T-helper 2 cell treated with Interferon-gamma antibody and Interleukin-4, amounts not matched to agents 5 μg/mL and 100 μg/mL, for 36 hours (primary cell): ENCODE measurements at regions not wholly inside any gene's neighbourhood (a gene's known extent, or its start where the extent isn't known, plus 50 kb on each side); places are given as distances from the start of the nearest gene placed in this dataset.

Source experiments
- DNase-seq: peaks from one replicate; pipeline ENCODE4 v3.0.0; 2021; ENCODE audit warnings: low spot score
- H3K27ac Mint-ChIP-seq: one replicate; pipeline ENCODE4 v1.8.0; 2021; ENCODE audit warnings: mild to moderate bottlenecking, mixed read lengths
- H3K27me3 Mint-ChIP-seq: one replicate; pipeline ENCODE4 v1.8.0; 2021; ENCODE audit warnings: low read depth, mixed read lengths
- H3K36me3 Mint-ChIP-seq: one replicate; pipeline ENCODE4 v1.8.0; 2021; ENCODE audit warnings: low read depth, mixed read lengths
- H3K4me1 Mint-ChIP-seq: one replicate; pipeline ENCODE4 v1.8.0; 2021; ENCODE audit warnings: low read depth, mixed read lengths
- H3K4me3 Mint-ChIP-seq: one replicate; pipeline ENCODE4 v1.8.0; 2022; ENCODE audit warnings: mild to moderate bottlenecking, moderate library complexity, mixed read lengths
- H3K9me3 Mint-ChIP-seq: one replicate; pipeline ENCODE4 v1.8.0; 2021; ENCODE audit warnings: mixed read lengths

DNA sequence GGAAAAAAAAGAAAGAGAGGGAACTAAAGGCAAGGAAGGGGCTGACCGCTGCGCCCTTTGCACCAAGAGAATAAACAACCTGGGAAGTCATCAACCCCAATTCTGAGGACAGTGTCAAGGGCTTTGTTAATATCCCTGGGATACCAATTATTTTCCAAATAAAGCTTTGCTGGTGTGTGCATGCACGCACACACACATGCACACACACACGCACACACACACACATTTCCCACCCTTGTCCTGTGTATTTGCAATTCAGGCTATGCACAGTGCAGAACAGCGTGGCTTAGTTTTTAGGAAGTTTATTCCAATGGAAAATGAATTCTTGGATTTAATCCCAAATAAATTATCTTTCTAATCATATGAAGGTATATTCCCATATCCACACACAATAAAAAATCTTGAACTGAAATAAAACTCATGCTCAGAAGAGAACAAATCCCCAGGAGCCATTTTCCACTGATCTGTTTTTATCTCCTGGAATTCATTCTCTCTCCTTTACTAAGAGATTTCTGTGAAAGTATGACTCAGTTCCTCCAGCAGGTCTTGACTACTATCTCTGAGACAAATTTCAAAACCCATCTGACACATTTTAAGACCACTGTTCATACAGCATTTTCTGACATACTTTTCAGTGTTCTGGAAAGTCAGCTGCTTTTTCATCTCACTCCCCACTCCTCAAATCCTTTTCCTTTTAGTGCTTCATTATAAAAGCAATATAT lies 334.4 kb upstream of the ATP2B1 start:
- Mint-ChIP-seq H3K4me1 (peaks cover 10% of the 10 kb centered on the region), H3K27ac (no peak overlapping the region)
- DNase-seq = no peak

DNA sequence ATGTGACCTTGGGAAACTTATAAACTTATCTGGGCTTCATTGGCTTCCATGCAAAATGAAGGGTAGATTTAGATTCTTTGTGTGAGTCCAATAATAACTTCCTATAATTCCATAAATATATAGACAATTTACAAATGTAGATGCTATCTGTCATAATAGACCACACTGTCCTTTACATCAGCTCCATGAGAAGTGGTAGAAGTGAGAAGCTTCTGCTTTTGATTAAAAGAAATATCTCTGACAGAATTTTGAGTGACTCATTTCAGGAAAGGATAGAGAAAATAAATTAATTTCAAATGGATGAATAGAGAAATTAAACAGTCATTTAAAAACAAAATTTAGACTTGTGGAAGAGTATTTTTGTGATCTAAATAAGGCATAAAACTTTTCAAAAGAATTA lies 329.7 kb upstream of the ATP2B1 start:
- no peak for DNase-seq
- no peak overlapping the region for H3K27ac Mint-ChIP-seq
- H3K4me1 Mint-ChIP-seq = peaks cover 12% of the 10 kb centered on the region
- H3K4me3 Mint-ChIP-seq = no peak overlapping the region
- H3K9me3 Mint-ChIP-seq = peaks cover 14% of the 10 kb centered on the region
- no peaks in the 10 kb centered on the region for H3K36me3 Mint-ChIP-seq
- no peaks in the 10 kb centered on the region for H3K27me3 Mint-ChIP-seq

More for the DNA sequence above, 334.4 kb upstream of the ATP2B1 start:
- H3K27me3 Mint-ChIP-seq = no peaks in the 10 kb centered on the region
- H3K4me3 Mint-ChIP-seq = no peak overlapping the region
- H3K9me3 Mint-ChIP-seq = no peaks in the 10 kb centered on the region
- no peaks in the 10 kb centered on the region for H3K36me3 Mint-ChIP-seq

DNA sequence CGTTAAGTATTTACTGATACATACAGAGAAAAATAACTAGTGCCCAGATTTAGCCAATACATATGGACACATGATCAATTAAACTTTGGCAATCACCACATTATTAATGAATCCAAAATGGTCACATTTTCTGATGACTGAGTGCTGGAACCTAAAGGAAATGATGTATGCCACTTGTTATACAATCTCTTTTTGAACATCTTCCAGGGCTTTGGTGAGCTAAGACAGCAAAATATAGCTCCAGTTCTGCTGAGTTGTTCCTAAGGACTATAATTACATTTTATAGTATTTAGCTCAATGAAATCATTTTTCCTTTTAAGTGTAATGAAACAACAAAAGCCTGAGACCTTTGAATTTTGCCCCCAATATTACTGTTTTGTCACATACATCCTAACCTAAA lies 329.1 kb upstream of the ATP2B1 start:
- no peak for DNase-seq
- no peaks in the 10 kb centered on the region for H3K36me3 Mint-ChIP-seq
- H3K4me1 Mint-ChIP-seq = peaks cover 10% of the 10 kb centered on the region
- H3K4me3 Mint-ChIP-seq = no peak overlapping the region
- H3K9me3 Mint-ChIP-seq = peaks cover 14% of the 10 kb centered on the region
- no peak overlapping the region for H3K27ac Mint-ChIP-seq
- no peaks in the 10 kb centered on the region for H3K27me3 Mint-ChIP-seq

DNA sequence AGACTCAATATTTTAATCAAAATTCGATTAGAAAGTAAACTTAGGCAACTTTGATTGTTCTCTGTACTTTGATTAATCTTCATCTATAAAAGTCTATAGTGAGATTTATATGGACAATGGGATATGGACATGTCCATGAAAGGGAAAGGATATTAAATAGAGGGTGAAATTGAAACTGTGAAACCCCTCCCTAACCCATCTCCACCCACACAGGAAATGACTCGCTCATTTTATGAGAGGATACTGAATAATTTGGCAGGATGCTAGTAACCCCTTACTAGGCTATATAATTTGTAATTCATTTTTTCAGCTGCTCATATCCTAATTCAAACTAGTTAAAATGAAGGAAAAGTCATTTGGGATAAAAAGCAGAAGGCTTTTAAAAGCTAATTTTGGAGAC lies 328.0 kb upstream of the ATP2B1 start:
- no peak for DNase-seq
- Mint-ChIP-seq H3K27me3 (no peaks in the 10 kb centered on the region), H3K27ac (no peak overlapping the region), H3K4me3 (no peak overlapping the region), H3K9me3 (peaks cover 14% of the 10 kb centered on the region), H3K36me3 (no peaks in the 10 kb centered on the region), H3K4me1 (peaks cover 10% of the 10 kb centered on the region)

DNA sequence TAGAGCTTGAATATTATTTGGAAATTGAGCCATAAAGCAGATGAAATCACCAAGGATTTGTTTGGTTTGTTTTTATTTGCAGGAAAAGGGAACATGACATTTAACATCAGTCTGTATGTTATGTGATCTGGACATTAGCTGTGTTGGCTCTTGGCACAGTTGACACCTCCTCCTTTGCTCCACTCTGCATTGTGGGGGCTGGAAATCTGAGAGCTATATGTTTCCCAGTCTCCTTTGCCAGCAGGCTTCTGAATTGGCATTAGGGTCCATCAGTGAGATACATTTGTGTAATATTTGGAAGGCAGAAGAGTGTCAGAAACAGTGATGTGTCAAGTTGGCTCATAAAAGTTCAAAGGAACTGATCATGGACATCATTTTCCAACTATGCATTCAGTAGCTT lies 322.1 kb upstream of the ATP2B1 start:
- Mint-ChIP-seq H3K27me3 (no peaks in the 10 kb centered on the region), H3K4me3 (no peak overlapping the region), H3K27ac (no peak overlapping the region), H3K4me1 (peaks cover 4% of the 10 kb centered on the region), H3K36me3 (no peaks in the 10 kb centered on the region), H3K9me3 (peaks cover 4% of the 10 kb centered on the region)
- DNase-seq = no peak

DNA sequence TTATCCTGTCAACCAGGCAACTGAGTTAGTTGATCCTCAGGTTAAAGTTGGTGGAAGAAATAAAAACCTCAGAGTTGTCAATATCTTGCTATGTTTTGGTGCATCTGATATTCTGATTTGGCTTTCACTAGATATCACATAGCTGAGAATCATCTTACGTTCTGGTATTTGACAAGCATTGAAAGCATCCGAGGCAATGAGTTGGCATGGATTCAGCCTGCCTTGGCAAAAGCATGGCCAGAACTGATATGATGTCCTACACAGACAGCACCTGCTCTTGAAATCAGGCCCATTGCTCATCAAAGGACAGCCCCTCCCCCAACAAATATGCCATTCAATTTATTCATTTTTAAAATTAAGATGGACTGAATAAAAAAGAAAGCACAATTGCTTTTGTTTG lies 320.7 kb upstream of the ATP2B1 start:
- no peaks in the 10 kb centered on the region for H3K36me3 Mint-ChIP-seq
- no peaks in the 10 kb centered on the region for H3K27me3 Mint-ChIP-seq
- DNase-seq = no peak
- H3K4me3 Mint-ChIP-seq = no peak overlapping the region
- H3K4me1 Mint-ChIP-seq = peaks cover 4% of the 10 kb centered on the region
- no peak overlapping the region for H3K27ac Mint-ChIP-seq
- no peaks in the 10 kb centered on the region for H3K9me3 Mint-ChIP-seq

DNA sequence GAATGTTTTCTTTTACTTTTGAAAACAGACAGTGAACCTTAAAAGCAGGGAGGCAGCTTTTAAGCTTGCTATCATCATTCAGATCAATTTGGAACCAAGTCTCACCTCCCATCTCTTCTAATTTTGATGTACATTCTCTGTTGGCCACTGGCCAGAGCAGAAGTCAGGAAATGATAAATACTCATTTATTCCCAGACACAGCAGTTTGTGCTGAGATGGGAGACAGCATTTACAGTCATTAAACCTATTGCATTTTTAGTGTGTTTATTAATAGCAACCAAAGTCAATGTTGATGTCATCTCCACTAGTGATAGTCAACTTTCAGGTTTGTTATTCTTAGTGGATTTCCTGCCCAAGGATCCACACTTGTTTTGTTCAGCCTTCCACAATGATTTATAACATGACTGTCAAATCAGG lies 320.0 kb upstream of the ATP2B1 start:
- DNase-seq = no peak
- H3K27me3 Mint-ChIP-seq = no peaks in the 10 kb centered on the region
- no peaks in the 10 kb centered on the region for H3K36me3 Mint-ChIP-seq
- peaks cover 4% of the 10 kb centered on the region for H3K4me1 Mint-ChIP-seq
- H3K9me3 Mint-ChIP-seq = no peaks in the 10 kb centered on the region
- H3K27ac Mint-ChIP-seq = no peak overlapping the region
- H3K4me3 Mint-ChIP-seq = no peak overlapping the region

DNA sequence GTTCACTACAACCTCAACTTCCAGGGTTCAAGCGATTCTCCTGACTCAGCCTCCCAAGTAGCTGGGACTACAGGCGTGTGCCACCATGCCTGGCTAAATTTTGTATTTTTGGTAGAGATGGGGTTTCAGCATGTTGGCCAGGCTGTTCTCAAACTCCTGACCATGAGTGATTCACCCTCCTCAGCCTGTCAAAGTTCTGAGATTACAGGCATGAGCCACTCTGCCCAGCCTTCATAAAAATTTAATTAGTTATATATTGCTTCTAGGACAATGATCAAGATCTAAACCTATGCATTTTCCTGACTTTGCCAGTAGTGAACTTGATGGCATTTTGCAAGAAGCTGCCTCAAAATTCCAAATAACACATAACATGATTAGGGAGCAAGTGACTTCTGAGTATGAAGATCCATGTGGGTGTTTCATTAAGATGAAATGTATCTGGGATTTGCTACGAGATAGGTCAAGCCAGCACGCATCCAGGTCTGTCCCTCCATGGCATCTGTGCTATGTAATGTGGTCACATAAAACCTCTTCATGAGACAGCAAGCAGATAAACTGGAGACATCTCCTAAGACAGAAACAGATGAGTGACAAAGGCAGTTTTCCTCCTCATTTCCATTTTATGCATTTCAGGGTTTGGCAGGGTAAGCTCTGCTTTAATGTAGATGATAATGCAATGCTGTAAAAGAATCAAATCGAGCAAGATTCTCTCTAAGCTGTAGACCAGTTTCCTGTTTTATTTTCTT lies 319.4 kb upstream of the ATP2B1 start:
- Mint-ChIP-seq H3K27ac (no peak overlapping the region), H3K27me3 (no peaks in the 10 kb centered on the region), H3K4me3 (no peak overlapping the region), H3K4me1 (peaks cover 4% of the 10 kb centered on the region), H3K36me3 (no peaks in the 10 kb centered on the region), H3K9me3 (no peaks in the 10 kb centered on the region)
- no peak for DNase-seq

DNA sequence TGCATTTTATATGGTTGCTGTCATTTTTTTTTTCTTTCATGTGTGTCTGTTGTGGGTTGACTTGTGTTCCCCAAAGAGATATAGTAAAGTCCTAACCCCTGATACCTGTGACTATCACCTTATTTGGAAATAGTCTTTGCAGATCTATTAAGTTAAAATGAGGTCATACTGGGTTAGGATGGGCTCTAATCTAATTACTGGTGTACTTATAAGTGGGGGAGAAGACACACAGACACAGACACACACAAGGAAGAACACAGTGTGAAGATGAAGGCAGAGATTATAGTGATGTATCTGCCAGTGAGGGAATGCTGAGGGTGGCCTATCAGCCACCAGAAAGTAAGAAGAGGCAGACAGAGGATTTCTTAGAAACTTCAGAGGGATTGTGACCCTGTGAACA lies 318.4 kb upstream of the ATP2B1 start:
- peaks cover 4% of the 10 kb centered on the region for H3K4me1 Mint-ChIP-seq
- DNase-seq = no peak
- no peaks in the 10 kb centered on the region for H3K9me3 Mint-ChIP-seq
- no peak overlapping the region for H3K27ac Mint-ChIP-seq
- H3K36me3 Mint-ChIP-seq = no peaks in the 10 kb centered on the region
- no peak overlapping the region for H3K4me3 Mint-ChIP-seq
- H3K27me3 Mint-ChIP-seq = no peaks in the 10 kb centered on the region

DNA sequence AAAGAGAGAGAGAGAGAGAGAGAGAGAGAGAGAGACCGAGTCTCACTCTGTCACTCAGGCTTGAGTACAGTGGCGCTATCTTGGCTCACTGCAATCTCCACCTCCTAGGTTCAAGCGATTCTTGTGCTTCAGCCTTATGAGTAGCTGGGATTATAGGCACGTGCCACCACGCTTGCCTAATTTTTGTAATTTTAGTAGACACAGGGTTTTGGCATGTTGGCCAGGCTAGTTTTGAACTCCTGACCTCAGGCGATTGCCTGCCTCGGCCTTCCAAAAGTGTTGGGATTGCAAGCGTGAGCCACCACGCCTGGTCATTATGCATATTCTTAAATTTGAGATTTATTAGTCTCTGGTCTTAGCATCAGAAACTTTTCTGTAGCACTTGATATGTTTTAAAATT lies 317.9 kb upstream of the ATP2B1 start:
- Mint-ChIP-seq H3K4me1 (peaks cover 4% of the 10 kb centered on the region), H3K4me3 (no peak overlapping the region), H3K27me3 (no peaks in the 10 kb centered on the region), H3K9me3 (no peaks in the 10 kb centered on the region), H3K27ac (no peak overlapping the region), H3K36me3 (no peaks in the 10 kb centered on the region)
- DNase-seq = no peak

DNA sequence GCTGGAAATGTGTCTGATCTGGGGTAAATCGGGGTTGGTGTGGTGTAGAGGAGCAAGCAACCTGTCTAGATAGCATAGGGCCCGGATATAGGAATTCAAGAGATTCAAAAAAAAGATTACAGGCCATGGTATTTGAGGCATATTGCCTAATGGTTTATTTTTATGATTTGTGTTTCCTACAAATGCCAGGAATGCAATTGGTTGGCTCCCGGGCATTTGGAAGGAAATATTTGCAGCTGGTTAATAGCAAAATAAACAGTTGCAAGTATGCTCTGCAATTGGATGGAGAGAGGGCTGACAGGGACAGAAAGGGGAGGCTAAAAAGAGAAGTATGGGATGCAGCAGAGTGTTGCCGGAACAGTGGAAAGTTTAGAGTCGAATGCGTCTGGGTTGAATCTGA lies 315.6 kb upstream of the ATP2B1 start:
- Mint-ChIP-seq H3K9me3 (no peaks in the 10 kb centered on the region), H3K4me3 (no peak overlapping the region), H3K36me3 (no peaks in the 10 kb centered on the region), H3K27me3 (peaks cover 3% of the 10 kb centered on the region), H3K27ac (no peak overlapping the region), H3K4me1 (peaks cover 4% of the 10 kb centered on the region)
- DNase-seq = no peak

DNA sequence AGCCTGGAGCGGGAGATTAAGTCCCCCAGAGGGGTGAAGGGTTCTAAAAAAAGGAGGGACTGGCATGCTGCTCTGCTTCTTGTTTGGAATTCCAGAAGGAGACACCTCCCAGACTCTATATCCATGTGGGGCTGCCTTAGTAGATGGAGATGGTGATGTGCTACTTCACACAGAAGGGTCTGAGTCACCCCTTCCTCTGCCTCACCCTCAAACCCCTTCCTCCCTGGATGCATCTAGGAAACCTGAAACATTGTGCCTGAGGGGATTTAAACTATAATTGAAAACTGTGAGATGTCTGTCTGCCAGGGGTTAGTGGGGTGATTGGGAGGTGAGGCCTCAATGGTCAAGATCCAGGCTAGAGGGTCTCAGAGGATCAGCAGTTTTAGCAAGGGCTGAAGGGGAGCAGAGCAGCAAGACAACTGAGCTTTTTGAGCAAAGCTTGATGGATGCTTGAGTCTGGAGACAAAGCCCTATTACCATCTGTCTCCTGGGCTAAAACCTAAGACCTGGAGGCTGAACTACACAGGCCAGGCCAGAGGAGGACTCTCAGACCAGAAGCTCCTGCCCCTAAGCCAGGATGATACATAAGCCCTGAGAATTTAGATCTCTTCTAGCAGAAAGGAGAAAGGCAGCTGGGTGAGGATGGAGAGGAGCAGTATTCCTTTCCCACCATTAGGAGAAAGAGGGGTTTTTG lies 314.7 kb upstream of the ATP2B1 start:
- Mint-ChIP-seq H3K4me1 (peaks cover 4% of the 10 kb centered on the region), H3K36me3 (no peaks in the 10 kb centered on the region), H3K27me3 (peaks cover 7% of the 10 kb centered on the region), H3K9me3 (no peaks in the 10 kb centered on the region), H3K4me3 (no peak overlapping the region), H3K27ac (no peak overlapping the region)
- no peak for DNase-seq

DNA sequence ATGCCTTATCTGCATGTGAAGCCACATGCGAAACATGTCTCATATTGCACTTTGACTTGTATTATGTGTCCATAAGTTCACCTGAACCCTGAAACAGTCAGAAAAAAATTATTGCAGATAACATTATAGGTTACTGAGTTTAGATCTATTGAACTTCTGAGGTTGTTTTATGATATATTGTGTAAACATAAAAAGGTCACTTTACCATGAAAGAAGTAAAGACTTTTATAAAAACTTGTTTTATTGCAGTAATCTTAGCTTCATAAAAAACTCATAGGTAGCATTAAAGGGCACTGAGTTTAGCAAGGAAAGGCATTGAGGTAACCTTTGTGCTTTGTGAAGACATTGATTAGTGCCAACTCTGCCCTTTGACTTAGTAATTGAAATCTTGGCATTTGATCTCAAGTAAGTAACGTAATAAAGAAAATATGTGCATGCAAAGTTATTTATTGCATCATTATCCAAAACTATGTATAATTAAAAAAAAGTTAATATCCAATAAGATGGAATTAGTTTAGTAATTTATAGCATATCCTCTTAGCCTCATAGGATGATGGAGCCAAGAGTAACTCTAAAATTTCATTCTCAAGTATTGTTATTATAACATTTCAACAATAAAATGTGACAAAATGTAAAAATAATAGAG lies 313.3 kb upstream of the ATP2B1 start:
- Mint-ChIP-seq H3K27me3 (peaks cover 10% of the 10 kb centered on the region), H3K36me3 (no peaks in the 10 kb centered on the region), H3K4me1 (no peaks in the 10 kb centered on the region), H3K9me3 (no peaks in the 10 kb centered on the region), H3K27ac (no peak overlapping the region), H3K4me3 (no peak overlapping the region)
- no peak for DNase-seq

DNA sequence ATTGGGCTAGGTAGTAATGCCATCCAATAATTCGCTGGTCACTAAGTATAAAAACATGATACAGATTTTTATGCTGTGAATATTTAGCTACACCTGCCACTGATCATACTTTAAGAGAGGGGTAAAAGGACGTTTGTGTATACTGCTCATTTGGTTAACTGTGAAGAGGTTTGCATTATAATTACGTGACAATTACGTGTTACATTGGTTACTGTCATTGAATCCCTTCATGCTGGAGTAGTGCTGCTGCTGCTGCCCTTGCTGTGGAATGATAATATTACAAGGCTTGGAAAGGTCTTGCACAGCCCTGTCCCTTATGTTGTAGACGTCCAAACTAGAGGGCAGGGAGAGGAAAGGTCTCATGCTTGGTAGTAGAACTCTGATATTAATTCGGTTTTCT lies 312.2 kb upstream of the ATP2B1 start:
- Mint-ChIP-seq H3K27me3 (peaks cover 13% of the 10 kb centered on the region), H3K4me3 (no peak overlapping the region), H3K27ac (no peak overlapping the region), H3K9me3 (no peaks in the 10 kb centered on the region), H3K4me1 (no peaks in the 10 kb centered on the region), H3K36me3 (no peaks in the 10 kb centered on the region)
- no peak for DNase-seq
